K562 (cell line): ENCODE measurements at regions not wholly inside any gene's neighbourhood (a gene's known extent, or its start where the extent isn't known, plus 50 kb on each side); places are given as distances from the start of the nearest gene placed in this dataset.

ENCODE experiments used
- ARID1B ChIP-seq: fragments of 450-650 bp; IDR thresholded peaks from 2 replicates; pipeline ENCODE4 v1.6.1; 2016; ENCODE audit warnings: antibody characterized with exemption, mild to moderate bottlenecking, inconsistent platforms
- COPS2 ChIP-seq: fragments of 450-650 bp; conservative IDR thresholded peaks from 2 replicates; pipeline ENCODE4 v1.6.1; 2016; ENCODE audit warnings: mild to moderate bottlenecking, moderate library complexity
- DIDO1 ChIP-seq: fragments of 450-650 bp; IDR thresholded peaks from 2 replicates; pipeline ENCODE4 v1.6.1; 2016; ENCODE audit warnings: low read depth, missing biosample characterization, missing genetic modification characterization
- ELF2 ChIP-seq: fragments of 250-450 bp; sonication (Bioruptor Pico); IDR thresholded peaks from 2 replicates; pipeline ENCODE4 v1.5.0; 2021; ENCODE audit warnings: mild to moderate bottlenecking
- GABPB1 ChIP-seq: sonication (generic); formaldehyde crosslinking; IDR thresholded peaks from 2 replicates; pipeline ENCODE4 v1.8.0; 2022; ENCODE audit warnings: mild to moderate bottlenecking, missing genetic modification reagents
- GMEB1 ChIP-seq: fragments of 250-450 bp; sonication (Bioruptor Pico); IDR thresholded peaks from 2 replicates; pipeline ENCODE4 v1.4.0; 2020; ENCODE audit warnings: mild to moderate bottlenecking
- GTF2E2 ChIP-seq: fragments of 200-800 bp; sonication (Bioruptor generic); IDR thresholded peaks from 2 replicates; pipeline ENCODE4 v1.6.1; 2016; ENCODE audit warnings: missing genetic modification characterization, missing compliant biosample characterization
- HNRNPUL1 ChIP-seq: fragments of 200-400 bp; formaldehyde crosslinking; IDR thresholded peaks from 2 replicates; pipeline ENCODE4 v1.6.1; 2017; ENCODE audit warnings: low read length
- JUNB ChIP-seq: fragments of 450-650 bp; formaldehyde crosslinking; conservative IDR thresholded peaks from 2 replicates; pipeline ENCODE4 v1.4.0; 2020; ENCODE audit warnings: mild to moderate bottlenecking
- KLF16 ChIP-seq: IDR thresholded peaks from 2 replicates; pipeline ENCODE4 v1.6.1; 2016; ENCODE audit warnings: antibody characterized with exemption
- MEF2A ChIP-seq: IDR thresholded peaks from 2 replicates; pipeline ENCODE4 v1.6.1; 2011; ENCODE audit warnings: low read depth, mild to moderate bottlenecking, low read length, moderate library complexity; ENCODE audit not compliant: control insufficient read depth
- MITF ChIP-seq: IDR thresholded peaks from 2 replicates; pipeline ENCODE4 v1.6.1; 2014; ENCODE audit warnings: antibody characterized with exemption
- MLLT1 ChIP-seq, 2 experiments: fragments of 450-650 bp; IDR thresholded peaks; 2 replicates each; pipeline ENCODE4 v1.6.1; 2016
- PHB ChIP-seq: fragments of 250-450 bp; sonication (Bioruptor Pico); IDR thresholded peaks from 2 replicates; pipeline ENCODE4 v1.5.0; 2021
- RB1 ChIP-seq: fragments of 450-650 bp; IDR thresholded peaks from 2 replicates; pipeline ENCODE4 v1.6.1; 2017; ENCODE audit warnings: low read depth, mild to moderate bottlenecking
- RBM14 ChIP-seq: fragments of 200-400 bp; formaldehyde crosslinking; IDR thresholded peaks from 2 replicates; pipeline ENCODE4 v1.6.1; 2018; ENCODE audit warnings: low read depth, mild to moderate bottlenecking, low read length, moderate library complexity, borderline replicate concordance; ENCODE audit not compliant: insufficient read depth
- RFX1 ChIP-seq: fragments of 450-650 bp; IDR thresholded peaks from 2 replicates; pipeline ENCODE4 v1.6.1; 2016; ENCODE audit warnings: mild to moderate bottlenecking, moderate library complexity
- TCF7L2 ChIP-seq: fragments of 150-350 bp; IDR thresholded peaks from 2 replicates; pipeline ENCODE4 v1.6.1; 2016; ENCODE audit warnings: low read depth, mild to moderate bottlenecking, low read length, moderate library complexity
- ZBTB1 ChIP-seq: sonication (generic); formaldehyde crosslinking; IDR thresholded peaks from 2 replicates; pipeline ENCODE4 v1.8.1; 2023; ENCODE audit warnings: missing genetic modification reagents, low read depth, mild to moderate bottlenecking, borderline replicate concordance
- ZNF311 ChIP-seq: fragments of 250-450 bp; sonication (Bioruptor Pico); IDR thresholded peaks from 2 replicates; pipeline ENCODE4 v1.4.0; 2020; ENCODE audit warnings: mild to moderate bottlenecking, moderate library complexity
- ZNF316 ChIP-seq: fragments of 450-650 bp; IDR thresholded peaks from 2 replicates; pipeline ENCODE4 v1.6.1; 2016
- TF ChIP-seq, protein P1 (sequence below): IDR thresholded peaks from 2 replicates; pipeline ENCODE4 v1.6.1; 2012; ENCODE audit warnings: low read depth, low read length, improper control_type of control experiment, borderline replicate concordance

DNA sequence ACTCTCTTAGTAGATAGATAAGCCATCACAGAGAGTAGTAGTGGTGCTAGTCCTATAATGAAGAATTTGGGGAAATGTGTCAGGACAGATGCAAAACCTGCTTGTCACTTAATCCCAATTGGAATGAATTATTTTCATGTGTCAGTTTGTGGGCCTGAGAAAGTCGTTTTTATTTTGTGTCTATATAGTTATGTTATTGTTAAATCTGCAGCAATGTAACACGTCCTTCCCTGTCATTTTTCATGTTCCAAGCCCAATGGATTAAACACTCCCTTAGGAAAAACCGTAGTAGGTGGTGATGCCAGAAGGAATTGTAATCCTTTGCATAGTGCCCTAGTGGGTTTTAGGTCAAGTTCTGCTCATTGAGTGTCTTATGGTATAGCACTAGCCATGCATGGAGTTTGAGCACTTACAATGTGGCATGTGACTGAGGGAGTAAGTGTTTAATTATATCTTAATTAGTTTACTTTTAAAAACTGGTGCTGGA lies 105.9 kb upstream of the PRSS16 start (continued):
- TF ChIP-seq ARID1B (no peak), DIDO1 (no peak), MEF2A (peak; percentile 0; the same call in 1 of the 2 replicates), GMEB1 (CRISPR knock-in tag) (no peak), MITF (no peak), RBM14 (no peak), ZNF311 (no peak), JUNB (CRISPR knock-in tag) (no peak), GABPB1 (CRISPR knock-in tag) (no peak), KLF16 (no peak), COPS2 (no peak), RFX1 (0 out of 2 replicates have a peak, but pooled peaks have one; percentile 4), PHB (CRISPR knock-in tag) (no peak), MLLT1 (IDR thresholded peaks at IDR 0.05) (peak; percentile 90 to 92), ZBTB1 (no peak; the same call in 1 of the 2 replicates), TCF7L2 (no peak), HNRNPUL1 (peak; percentile 93; the same call in 1 of the 2 replicates), GTF2E2 (tag) (no peak), ELF2 (CRISPR knock-in tag) (no peak), ZNF316 (no peak), RB1 (no peak)
- TF ChIP-seq, protein P1, sequence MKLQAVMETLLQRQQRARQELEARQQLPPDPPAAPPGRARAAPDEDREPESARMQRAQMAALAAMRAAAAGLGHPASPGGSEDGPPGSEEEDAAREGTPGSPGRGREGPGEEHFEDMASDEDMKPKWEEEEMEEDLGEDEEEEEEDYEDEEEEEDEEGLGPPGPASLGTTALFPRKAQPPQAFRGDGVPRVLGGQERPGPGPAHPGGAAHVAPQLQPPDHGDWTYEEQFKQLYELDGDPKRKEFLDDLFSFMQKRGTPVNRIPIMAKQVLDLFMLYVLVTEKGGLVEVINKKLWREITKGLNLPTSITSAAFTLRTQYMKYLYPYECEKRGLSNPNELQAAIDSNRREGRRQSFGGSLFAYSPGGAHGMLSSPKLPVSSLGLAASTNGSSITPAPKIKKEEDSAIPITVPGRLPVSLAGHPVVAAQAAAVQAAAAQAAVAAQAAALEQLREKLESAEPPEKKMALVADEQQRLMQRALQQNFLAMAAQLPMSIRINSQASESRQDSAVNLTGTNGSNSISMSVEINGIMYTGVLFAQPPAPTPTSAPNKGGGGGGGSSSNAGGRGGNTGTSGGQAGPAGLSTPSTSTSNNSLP = 0 out of 2 replicates have a peak, but pooled peaks have one; percentile 18
